Natural killer cell (primary cell): ENCODE measurements at regions not wholly inside any gene's neighbourhood (a gene's known extent, or its start where the extent isn't known, plus 50 kb on each side); places are given as distances from the start of the nearest gene placed in this dataset.

Experiments used
- ATAC-seq, 3 donors: fragments of 150-1000 bp in 2 of 3; fragments of 200-7000 bp in 1 of 3; cut with Tn5 transposase; 1 replicate in 1 of 3; 2 replicates in 2 of 3; pipeline ENCODE4 v1.10.0; 2021; ENCODE audit warnings: mild to moderate bottlenecking in 2 of 3, moderate library complexity in 2 of 3
- DNase-seq, 2 donors: peaks; one replicate each; pipeline versions ENCODE4 v3.0.0 to v3.0.0-alpha.2; 2013 to 2021; ENCODE audit warnings: mixed read lengths in 1 of 2
- H3K27ac ChIP-seq: one replicate; pipeline ENCODE4 v1.5.1; 2013; ENCODE audit warnings: mild to moderate bottlenecking, low read length
- H3K27me3 ChIP-seq: one replicate; pipeline ENCODE4 v1.6.1; 2013; ENCODE audit warnings: low read length; ENCODE audit not compliant: control insufficient read depth, insufficient read depth
- H3K36me3 ChIP-seq: one replicate; pipeline ENCODE4 v1.6.1; 2013; ENCODE audit warnings: low read length; ENCODE audit not compliant: control insufficient read depth, insufficient read depth
- H3K4me1 ChIP-seq: one replicate; pipeline ENCODE4 v1.6.1; 2013; ENCODE audit warnings: low read length; ENCODE audit not compliant: control insufficient read depth, insufficient read depth
- H3K4me3 ChIP-seq: one replicate; pipeline ENCODE4 v1.5.1; 2013; ENCODE audit warnings: low read length
- H3K9me3 ChIP-seq: one replicate; pipeline ENCODE4 v1.6.1; 2013; ENCODE audit warnings: low read length; ENCODE audit not compliant: control insufficient read depth, insufficient read depth
- H3K27ac Mint-ChIP-seq, 2 donors: one replicate each; pipeline ENCODE4 v1.8.0; 2022; ENCODE audit warnings: mild to moderate bottlenecking in 2 of 2, mixed read lengths in 2 of 2, moderate library complexity in 1 of 2
- H3K27me3 Mint-ChIP-seq, 2 donors: one replicate each; pipeline ENCODE4 v1.8.0; 2022; ENCODE audit warnings: low read depth in 2 of 2, mixed read lengths in 2 of 2
- H3K36me3 Mint-ChIP-seq: one replicate; pipeline ENCODE4 v1.8.0; 2022; ENCODE audit warnings: mixed read lengths
- H3K4me1 Mint-ChIP-seq, 2 donors: one replicate each; pipeline ENCODE4 v1.8.0; 2022; ENCODE audit warnings: mixed read lengths in 2 of 2
- H3K4me3 Mint-ChIP-seq: one replicate; pipeline ENCODE4 v1.8.0; 2022; ENCODE audit warnings: mild to moderate bottlenecking, moderate library complexity, mixed read lengths
- H3K9me3 Mint-ChIP-seq, 2 donors: one replicate each; pipeline ENCODE4 v1.8.0; 2022; ENCODE audit warnings: mixed read lengths in 2 of 2
- CTCF ChIP-seq: fragments of 200-600 bp; IDR thresholded peaks from one replicate; pipeline ENCODE4 v1.8.0; 2022; ENCODE audit warnings: antibody characterized with exemption
- WGBS: methylation state at CpG from one replicate; pipeline ENCODE4 v1.1.7; 2013; ENCODE audit warnings: missing lambda C conversion rate; ENCODE audit not compliant: insufficient coverage; 5-methylcytosine and 5-hydroxymethylcytosine counted together
- intact Hi-C: fragments of 100-400 bp; cut with micrococcal nuclease; formaldehyde crosslinking; loops from one replicate; pipeline ENCODE4 v1.14.2; 2022

- no peak for TF ChIP-seq CTCF
- no peaks in the 10 kb centered on the region for H3K4me1 Mint-ChIP-seq
- 78% methylated on average over 3 of the region's 3 CpGs for WGBS
- H3K36me3 Mint-ChIP-seq = no peaks in the 10 kb centered on the region
- no peaks in the 10 kb centered on the region for H3K27me3 Mint-ChIP-seq
- no peak overlapping the region for H3K4me3 Mint-ChIP-seq
- no peak for DNase-seq
- H3K4me1 ChIP-seq = no peaks in the 10 kb centered on the region
- H3K9me3 ChIP-seq = no peaks in the 10 kb centered on the region
- no peaks in the 10 kb centered on the region for H3K36me3 ChIP-seq
- H3K27me3 ChIP-seq = no peaks in the 10 kb centered on the region
- no peak for ATAC-seq
- no peak overlapping the region for H3K27ac ChIP-seq
- no peak overlapping the region for H3K27ac Mint-ChIP-seq
- H3K9me3 Mint-ChIP-seq = peaks cover 7 to 8% of the 10 kb centered on the region in 2 donors
- intact Hi-C loops = no loop called here
- H3K4me3 ChIP-seq = no peak overlapping the region
Measured at GRCh38 chr17:71933306-71933705, 187.5 kb upstream of the SOX9 start.

GRCh38 chr17:71934520-71934919 lies 186.3 kb upstream of the SOX9 start:
- H3K9me3 Mint-ChIP-seq = peaks cover 5% of the 10 kb centered on the region in 2 donors
- no peaks in the 10 kb centered on the region for H3K36me3 Mint-ChIP-seq
- intact Hi-C loops = no loop called here
- H3K9me3 ChIP-seq = no peaks in the 10 kb centered on the region
- TF ChIP-seq CTCF = no peak
- H3K36me3 ChIP-seq = no peaks in the 10 kb centered on the region
- no peak overlapping the region for H3K4me3 Mint-ChIP-seq
- H3K4me1 ChIP-seq = no peaks in the 10 kb centered on the region
- ATAC-seq (no peak), DNase-seq (no peak)
- no peaks in the 10 kb centered on the region for H3K27me3 Mint-ChIP-seq
- H3K27ac Mint-ChIP-seq = no peak overlapping the region
- H3K27me3 ChIP-seq = no peaks in the 10 kb centered on the region
- H3K27ac ChIP-seq = no peak overlapping the region
- 80% methylated on average over 2 of the region's 2 CpGs for WGBS
- no peak overlapping the region for H3K4me3 ChIP-seq
- H3K4me1 Mint-ChIP-seq = no peaks in the 10 kb centered on the region

GRCh38 chr17:71935341-71935740 lies 185.5 kb upstream of the SOX9 start:
- no peaks in the 10 kb centered on the region for H3K4me1 Mint-ChIP-seq
- Histone ChIP-seq H3K36me3 (no peaks in the 10 kb centered on the region), H3K27me3 (no peaks in the 10 kb centered on the region), H3K9me3 (no peaks in the 10 kb centered on the region), H3K27ac (no peak overlapping the region), H3K4me3 (no peak overlapping the region), H3K4me1 (no peaks in the 10 kb centered on the region)
- H3K9me3 Mint-ChIP-seq = peaks cover 5 to 9% of the 10 kb centered on the region in 2 donors
- DNase-seq = no peak
- TF ChIP-seq CTCF = no peak
- H3K36me3 Mint-ChIP-seq = no peaks in the 10 kb centered on the region
- ATAC-seq = no peak
- H3K27me3 Mint-ChIP-seq = no peaks in the 10 kb centered on the region
- 80% methylated on average over 1 of the region's 2 CpGs for WGBS
- no peak overlapping the region for H3K27ac Mint-ChIP-seq
- H3K4me3 Mint-ChIP-seq = no peak overlapping the region
- intact Hi-C loops = no loop called here

GRCh38 chr17:71936977-71937376 lies 183.8 kb upstream of the SOX9 start:
- H3K4me1 Mint-ChIP-seq = no peaks in the 10 kb centered on the region

More at GRCh38 chr17:71936977-71937376, 183.8 kb upstream of the SOX9 start:
- Histone ChIP-seq H3K9me3 (no peaks in the 10 kb centered on the region), H3K36me3 (no peaks in the 10 kb centered on the region), H3K27ac (no peak overlapping the region), H3K4me1 (no peaks in the 10 kb centered on the region), H3K4me3 (no peak overlapping the region), H3K27me3 (no peaks in the 10 kb centered on the region)
- Mint-ChIP-seq H3K4me3 (no peak overlapping the region), H3K9me3 (peaks cover 3 to 7% of the 10 kb centered on the region in 2 donors), H3K27me3 (no peaks in the 10 kb centered on the region), H3K27ac (no peak overlapping the region), H3K36me3 (no peaks in the 10 kb centered on the region)
- intact Hi-C loops = no loop called here
- DNase-seq (no peak), ATAC-seq (no peak)
- TF ChIP-seq CTCF = no peak
- 84% methylated on average over 2 of the region's 2 CpGs for WGBS
